HEK293T (cell line): ENCODE measurements at regions not wholly inside any gene's neighbourhood (a gene's known extent, or its start where the extent isn't known, plus 50 kb on each side); places are given as distances from the start of the nearest gene placed in this dataset.

ENCODE experiments used
- FOXA1 ChIP-seq: fragments of 450-650 bp; IDR thresholded peaks from 2 replicates; pipeline ENCODE4 v1.6.1; 2016; ENCODE audit warnings: mild to moderate bottlenecking
- HDGF ChIP-seq: fragments of 450-650 bp; IDR thresholded peaks from 2 replicates; pipeline ENCODE4 v1.6.1; 2017; ENCODE audit warnings: antibody characterized with exemption, borderline replicate concordance
- SP1 ChIP-seq: fragments of 450-650 bp; IDR thresholded peaks from 2 replicates; pipeline ENCODE4 v1.6.1; 2017
- TARDBP ChIP-seq: fragments of 450-650 bp; IDR thresholded peaks from 2 replicates; pipeline ENCODE4 v1.6.1; 2016

DNA sequence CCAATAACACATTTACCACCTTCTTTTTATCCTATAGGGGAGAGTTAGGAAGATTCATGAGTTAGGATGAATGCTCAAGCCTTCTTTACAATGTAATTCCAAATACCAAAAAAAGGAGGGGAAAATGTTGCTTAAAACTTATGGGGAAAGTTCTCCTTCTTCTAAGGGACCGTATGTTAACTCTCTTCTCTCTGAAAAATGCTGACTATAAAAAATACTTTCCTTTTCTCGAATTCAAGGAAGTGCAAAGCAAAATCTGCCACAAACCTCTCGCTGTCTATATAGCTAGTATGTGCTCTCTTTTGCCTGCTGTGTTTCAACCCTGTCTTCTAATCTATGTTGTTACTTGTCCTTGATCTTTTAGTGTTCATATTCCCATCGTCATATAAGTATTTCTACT, 768.6 kb upstream of the C9orf72 start:
- TF ChIP-seq SP1 = no peak
- no peak for TF ChIP-seq FOXA1
- TF ChIP-seq HDGF = no peak
- TF ChIP-seq TARDBP = no peak
